ENCODE measurements at regions not wholly inside any gene's neighbourhood (a gene's known extent, or its start where the extent isn't known, plus 50 kb on each side); places are given as distances from the start of the nearest gene placed in this dataset.

DNA sequence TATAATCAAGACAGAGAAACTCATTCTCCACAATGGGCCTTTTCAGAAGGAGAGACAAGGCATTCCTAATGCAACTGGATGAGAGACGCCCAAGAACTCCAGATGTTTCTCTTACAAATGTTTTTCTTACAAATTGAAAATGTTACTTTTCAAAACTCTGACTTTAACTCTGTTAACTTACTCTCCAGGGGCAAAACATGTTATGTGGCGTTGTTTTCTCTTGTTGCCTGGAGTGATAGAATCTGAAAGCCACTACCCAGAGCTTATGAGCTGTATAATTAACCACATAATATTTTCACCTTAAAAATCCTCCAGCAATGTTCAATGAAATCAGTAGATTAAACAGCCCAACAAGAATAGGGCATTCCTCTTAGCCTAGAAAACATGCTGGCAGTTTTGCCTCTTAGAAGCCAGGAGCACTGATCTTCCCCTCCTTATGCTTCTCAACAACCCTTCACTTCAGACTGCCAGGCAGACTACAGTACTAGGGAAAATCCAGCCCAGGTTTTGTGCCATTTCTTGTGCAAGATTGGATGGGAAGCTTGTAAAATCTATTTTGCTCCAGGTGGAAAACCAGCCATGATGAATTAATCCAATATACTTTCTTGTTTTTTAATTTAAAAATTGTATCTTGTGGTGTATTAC lies 186.7 kb upstream of the GADL1 start:
- TF ChIP-seq, protein P1, sequence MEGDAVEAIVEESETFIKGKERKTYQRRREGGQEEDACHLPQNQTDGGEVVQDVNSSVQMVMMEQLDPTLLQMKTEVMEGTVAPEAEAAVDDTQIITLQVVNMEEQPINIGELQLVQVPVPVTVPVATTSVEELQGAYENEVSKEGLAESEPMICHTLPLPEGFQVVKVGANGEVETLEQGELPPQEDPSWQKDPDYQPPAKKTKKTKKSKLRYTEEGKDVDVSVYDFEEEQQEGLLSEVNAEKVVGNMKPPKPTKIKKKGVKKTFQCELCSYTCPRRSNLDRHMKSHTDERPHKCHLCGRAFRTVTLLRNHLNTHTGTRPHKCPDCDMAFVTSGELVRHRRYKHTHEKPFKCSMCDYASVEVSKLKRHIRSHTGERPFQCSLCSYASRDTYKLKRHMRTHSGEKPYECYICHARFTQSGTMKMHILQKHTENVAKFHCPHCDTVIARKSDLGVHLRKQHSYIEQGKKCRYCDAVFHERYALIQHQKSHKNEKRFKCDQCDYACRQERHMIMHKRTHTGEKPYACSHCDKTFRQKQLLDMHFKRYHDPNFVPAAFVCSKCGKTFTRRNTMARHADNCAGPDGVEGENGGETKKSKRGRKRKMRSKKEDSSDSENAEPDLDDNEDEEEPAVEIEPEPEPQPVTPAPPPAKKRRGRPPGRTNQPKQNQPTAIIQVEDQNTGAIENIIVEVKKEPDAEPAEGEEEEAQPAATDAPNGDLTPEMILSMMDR (IDR thresholded peaks at IDR 0.05): no peak
- no peak for TF ChIP-seq POLR2A (IDR thresholded peaks at IDR 0.05)
- Histone ChIP-seq H3K27me3 (no peaks in the 10 kb centered on the region), H3K27ac (no peak overlapping the region), H3K36me3 (ENCODE audit: low read depth, missing control alignments) (no peaks in the 10 kb centered on the region), H3K4me1 (no peaks in the 10 kb centered on the region), H3K9me3 (no peaks in the 10 kb centered on the region), H3K4me3 (no peak overlapping the region)
- intact Hi-C loops (cut with DNase I; ENCODE audit: low total_unique reads): no loop called here
- DNase-seq: no peak
- WGBS, 2 donors: 59 to 77% methylated on average over 2 of the region's 2 CpGs

DNA sequence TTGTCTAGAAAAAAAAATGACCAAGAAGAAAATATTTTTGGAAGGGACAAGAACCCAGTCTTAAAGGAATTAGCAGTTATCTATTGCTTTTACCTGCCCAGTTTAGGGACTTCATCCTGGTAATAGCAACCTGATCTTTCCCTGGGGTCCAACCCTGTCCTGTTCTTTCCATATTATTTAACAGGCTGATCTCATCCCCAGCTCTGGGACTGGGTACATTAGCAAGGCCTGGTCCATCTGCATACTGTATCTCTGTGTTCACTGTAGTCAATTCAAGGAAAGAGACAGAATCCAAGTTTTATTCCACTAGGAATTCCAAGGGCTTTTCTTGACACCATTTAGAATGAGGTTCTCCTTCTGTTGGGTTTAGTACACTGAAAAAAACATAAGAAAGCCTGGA lies 191.7 kb upstream of the GADL1 start:
- no peak overlapping the region for H3K27ac ChIP-seq
- H3K4me3 ChIP-seq: no peak overlapping the region
- intact Hi-C loops (cut with DNase I; ENCODE audit: low total_unique reads): no loop called here
- DNase-seq: no peak
- H3K27me3 ChIP-seq: no peaks in the 10 kb centered on the region
- no peaks in the 10 kb centered on the region for H3K36me3 ChIP-seq (ENCODE audit: low read depth, missing control alignments)
- no peaks in the 10 kb centered on the region for H3K4me1 ChIP-seq
- H3K9me3 ChIP-seq: no peaks in the 10 kb centered on the region
- TF ChIP-seq, protein P1 (IDR thresholded peaks at IDR 0.05): no peak
- TF ChIP-seq POLR2A (IDR thresholded peaks at IDR 0.05): no peak

DNA sequence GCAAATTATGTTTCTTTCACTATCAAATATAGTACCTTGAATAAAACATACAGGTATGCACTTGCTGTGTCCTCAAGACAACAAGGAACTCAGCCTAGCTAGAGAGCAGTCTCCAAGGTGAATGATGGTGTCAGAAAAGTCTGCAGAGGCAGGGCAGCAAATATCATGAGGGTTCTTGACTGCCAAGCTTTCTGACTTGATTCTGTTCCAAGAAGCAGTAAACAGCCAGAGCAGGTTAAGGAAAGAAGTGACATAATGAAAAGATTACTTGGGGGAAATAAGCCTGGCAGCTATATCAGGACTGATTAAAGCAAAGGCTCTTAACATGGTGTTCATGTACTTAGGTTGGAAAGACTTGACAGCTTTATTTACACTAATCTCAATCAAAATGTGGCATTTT lies 192.2 kb upstream of the GADL1 start:
- no peaks in the 10 kb centered on the region for H3K36me3 ChIP-seq (ENCODE audit: low read depth, missing control alignments)
- DNase-seq: no peak
- no peaks in the 10 kb centered on the region for H3K4me1 ChIP-seq
- no peak for TF ChIP-seq POLR2A (IDR thresholded peaks at IDR 0.05)
- TF ChIP-seq, protein P1 (IDR thresholded peaks at IDR 0.05): no peak
- intact Hi-C loops (cut with DNase I; ENCODE audit: low total_unique reads): no loop called here
- H3K27ac ChIP-seq: no peak overlapping the region
- no peaks in the 10 kb centered on the region for H3K27me3 ChIP-seq
- H3K4me3 ChIP-seq: no peak overlapping the region
- no peaks in the 10 kb centered on the region for H3K9me3 ChIP-seq

DNA sequence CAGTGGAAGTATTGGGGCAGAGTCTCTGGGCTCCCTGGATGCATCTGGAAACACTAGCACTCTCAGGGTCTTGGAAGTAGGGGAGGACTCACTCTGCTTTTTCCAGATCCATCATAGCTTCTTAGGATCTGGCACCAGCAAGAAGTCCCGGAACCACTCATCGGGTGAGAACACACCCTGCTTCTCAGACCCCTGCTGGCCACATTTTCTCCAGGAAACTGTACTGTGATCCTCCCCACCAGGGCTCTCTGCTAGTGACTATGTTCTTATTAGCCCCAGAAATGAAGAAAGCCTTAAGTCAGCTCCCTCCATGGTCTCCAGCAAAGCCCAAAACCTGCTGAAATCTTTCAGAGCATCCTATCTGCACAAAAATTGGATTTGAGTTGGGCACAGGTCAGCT lies 197.3 kb upstream of the GADL1 start:
- DNase-seq: no peak
- Histone ChIP-seq H3K4me1 (no peaks in the 10 kb centered on the region), H3K4me3 (no peak overlapping the region), H3K36me3 (ENCODE audit: low read depth, missing control alignments) (no peaks in the 10 kb centered on the region), H3K9me3 (no peaks in the 10 kb centered on the region), H3K27ac (no peak overlapping the region), H3K27me3 (no peaks in the 10 kb centered on the region)
- intact Hi-C loops (cut with DNase I; ENCODE audit: low total_unique reads): no loop called here
- TF ChIP-seq, protein P1 (IDR thresholded peaks at IDR 0.05): no peak
- no peak for TF ChIP-seq POLR2A (IDR thresholded peaks at IDR 0.05)
- WGBS, 2 donors: 50 to 54% methylated on average over 2 of the region's 2 CpGs
